Body of pancreas (tissue), 4 donors: ENCODE measurements at regions not wholly inside any gene's neighbourhood (a gene's known extent, or its start where the extent isn't known, plus 50 kb on each side); places are given as distances from the start of the nearest gene placed in this dataset.

Experiments
- ATAC-seq: fragments of 150-250 bp; one replicate; pipeline ENCODE4 v1.9.1; 2016
- DNase-seq, 4 donors: peaks; one replicate each; pipeline ENCODE4 v3.0.0-alpha.2; 2019
- H3K27ac ChIP-seq, 4 donors: fragments of 200-600 bp; sonication (generic); 1 replicate in 3 of 4; 2 replicates in 1 of 4; pipeline versions ENCODE4 v1.5.1 to v1.6.1; 2016 to 2019; ENCODE audit warnings: mild to moderate bottlenecking in 1 of 4, mixed read lengths in 1 of 4, moderate library complexity in 1 of 4
- H3K27me3 ChIP-seq, 2 donors: fragments of 200-600 bp; sonication (generic); one replicate each; pipeline ENCODE4 v1.6.0; 2016; ENCODE audit warnings: mild to moderate bottlenecking in 1 of 2
- H3K36me3 ChIP-seq, 2 donors: fragments of 200-600 bp; sonication (generic); replicated peaks in 1 of 2; 2 replicates each; pipeline ENCODE4 v1.5.1; 2016; ENCODE audit warnings: low read depth in 2 of 2; ENCODE audit not compliant: insufficient read depth in 1 of 2
- H3K4me1 ChIP-seq: fragments of 200-600 bp; sonication (generic); one replicate; pipeline ENCODE4 v1.6.0; 2016
- H3K4me3 ChIP-seq, 2 donors: fragments of 200-600 bp; sonication (generic); 1 replicate in 1 of 2; 2 replicates in 1 of 2; pipeline ENCODE4 v1.5.1; 2016 to 2019
- H3K9me3 ChIP-seq, 3 donors: fragments of 200-600 bp; sonication (generic); 1 replicate in 2 of 3; 2 replicates in 1 of 3; pipeline ENCODE4 v1.5.1; 2016
- POLR2A ChIP-seq, 3 donors: fragments of 450-650 bp; IDR thresholded peaks; one replicate each; pipeline ENCODE4 v1.6.1; 2016; ENCODE audit warnings: antibody characterized with exemption in 3 of 3, mild to moderate bottlenecking in 2 of 3
- WGBS, 2 donors: methylation state at CpG; one replicate each; pipeline ENCODE4 v1.1.5; 2017; 5-methylcytosine and 5-hydroxymethylcytosine counted together
- intact Hi-C: fragments of 100-400 bp; cut with DNase I; formaldehyde crosslinking; loops from one replicate; pipeline ENCODE4 v1.15.1; 2023
- TF ChIP-seq, protein P1 (sequence below), 7 experiments: fragments of 450-650 bp in 4 of 7; fragments of 200-600 bp in 3 of 7; sonication (generic) in 3 of 7; IDR thresholded peaks; one replicate each; pipeline ENCODE4 v1.5.1; 2016 to 2019; ENCODE audit warnings: antibody characterized with exemption in 7 of 7

DNA sequence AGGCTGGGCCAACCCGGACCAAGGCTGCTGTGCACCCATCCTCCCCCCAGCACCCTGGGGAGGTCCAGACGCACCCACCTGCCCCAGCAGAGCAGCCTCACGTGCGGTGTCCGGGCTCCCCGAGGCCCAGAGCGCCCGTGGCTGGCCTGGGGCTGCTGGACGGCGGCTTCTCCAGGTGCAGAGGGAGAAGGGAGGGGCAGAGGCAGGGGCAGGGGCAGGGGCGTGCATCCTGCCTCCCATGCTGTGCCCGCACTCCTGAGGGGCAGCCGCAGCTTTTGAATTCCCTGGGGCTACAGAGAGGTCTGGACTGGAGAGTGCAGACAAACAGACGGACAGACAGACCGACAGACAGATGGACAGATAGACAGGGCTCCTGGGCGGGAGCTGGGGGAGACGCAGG is 83.6 kb upstream of the PRR5 start:
- 35 to 48% methylated on average over 3 to 17 of the region's 17 CpGs for WGBS, 2 donors
- no peaks in the 10 kb centered on the region for H3K36me3 ChIP-seq
- H3K9me3 ChIP-seq: no peaks in the 10 kb centered on the region
- no peak for TF ChIP-seq POLR2A (IDR thresholded peaks at IDR 0.05)
- TF ChIP-seq, protein P1, sequence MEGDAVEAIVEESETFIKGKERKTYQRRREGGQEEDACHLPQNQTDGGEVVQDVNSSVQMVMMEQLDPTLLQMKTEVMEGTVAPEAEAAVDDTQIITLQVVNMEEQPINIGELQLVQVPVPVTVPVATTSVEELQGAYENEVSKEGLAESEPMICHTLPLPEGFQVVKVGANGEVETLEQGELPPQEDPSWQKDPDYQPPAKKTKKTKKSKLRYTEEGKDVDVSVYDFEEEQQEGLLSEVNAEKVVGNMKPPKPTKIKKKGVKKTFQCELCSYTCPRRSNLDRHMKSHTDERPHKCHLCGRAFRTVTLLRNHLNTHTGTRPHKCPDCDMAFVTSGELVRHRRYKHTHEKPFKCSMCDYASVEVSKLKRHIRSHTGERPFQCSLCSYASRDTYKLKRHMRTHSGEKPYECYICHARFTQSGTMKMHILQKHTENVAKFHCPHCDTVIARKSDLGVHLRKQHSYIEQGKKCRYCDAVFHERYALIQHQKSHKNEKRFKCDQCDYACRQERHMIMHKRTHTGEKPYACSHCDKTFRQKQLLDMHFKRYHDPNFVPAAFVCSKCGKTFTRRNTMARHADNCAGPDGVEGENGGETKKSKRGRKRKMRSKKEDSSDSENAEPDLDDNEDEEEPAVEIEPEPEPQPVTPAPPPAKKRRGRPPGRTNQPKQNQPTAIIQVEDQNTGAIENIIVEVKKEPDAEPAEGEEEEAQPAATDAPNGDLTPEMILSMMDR (IDR thresholded peaks at IDR 0.05): no peak
- ATAC-seq: no peak
- H3K27ac ChIP-seq: no peak overlapping the region
- peaks cover 0 to 4% of the 10 kb centered on the region in 2 donors for H3K27me3 ChIP-seq
- intact Hi-C loops: no loop called here
- no peak overlapping the region for H3K4me3 ChIP-seq
- DNase-seq: no peak
- H3K4me1 ChIP-seq: no peaks in the 10 kb centered on the region

DNA sequence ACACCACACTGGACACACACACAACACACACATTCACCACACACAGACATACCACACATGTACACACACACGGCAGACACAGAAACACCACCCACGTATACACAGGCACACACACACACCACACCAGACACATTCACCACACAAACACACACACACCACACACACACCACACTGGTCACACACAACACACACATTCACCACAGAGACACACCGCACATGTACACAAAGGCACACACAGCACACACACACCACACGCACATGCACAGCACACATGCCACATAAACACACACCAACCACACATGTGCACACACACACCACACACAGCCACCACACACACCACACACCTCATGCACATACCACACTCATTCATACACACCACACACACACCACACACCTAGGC is 84.2 kb upstream of the PRR5 start:
- peaks cover 0 to 4% of the 10 kb centered on the region in 2 donors for H3K27me3 ChIP-seq
- H3K27ac ChIP-seq: no peak overlapping the region
- H3K4me1 ChIP-seq: no peaks in the 10 kb centered on the region
- H3K36me3 ChIP-seq: no peaks in the 10 kb centered on the region
- whole genome bisulfite sequencing, 2 donors: 74 to 82% methylated on average over 4 of the region's 4 CpGs
- peaks cover 0 to 2% (median 0%) of the 10 kb centered on the region in 3 donors for H3K9me3 ChIP-seq
- ATAC-seq (no peak), DNase-seq (no peak)
- no peak for TF ChIP-seq POLR2A (IDR thresholded peaks at IDR 0.05)
- TF ChIP-seq, protein P1 (IDR thresholded peaks at IDR 0.05): no peak
- intact Hi-C loops: no loop called here
- no peak overlapping the region for H3K4me3 ChIP-seq

DNA sequence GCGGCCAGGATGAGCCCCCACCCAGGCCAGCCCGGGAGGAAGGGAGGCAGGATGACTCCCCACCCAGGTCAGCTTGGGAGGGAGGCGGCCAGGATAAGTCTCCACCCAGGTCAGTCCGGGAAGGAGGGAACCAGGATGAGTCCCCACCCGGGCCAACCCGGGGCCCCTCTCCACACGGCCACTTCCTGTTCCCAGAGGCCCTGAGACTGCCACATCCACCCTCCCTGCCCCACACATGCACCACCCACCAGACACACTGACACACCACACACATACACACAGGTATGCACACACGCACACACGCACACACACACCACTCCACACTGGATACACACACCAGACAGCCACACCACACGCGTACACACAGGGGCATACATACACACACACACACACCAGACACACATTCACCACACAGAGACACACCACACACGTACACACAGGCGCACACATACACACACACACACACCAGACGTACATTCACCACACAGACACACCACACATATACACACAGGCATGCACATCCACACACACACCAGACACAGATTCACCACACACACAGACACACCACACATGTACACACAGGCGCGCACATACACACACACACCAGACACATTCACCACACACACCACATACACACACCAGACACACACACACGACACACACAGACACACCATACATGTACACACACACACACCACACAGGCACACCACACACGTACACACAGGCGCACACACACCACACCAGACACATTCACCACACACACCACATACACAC is 84.9 kb upstream of the PRR5 start:
- peaks cover 0 to 7% (median 0%) of the 10 kb centered on the region in 3 donors for H3K9me3 ChIP-seq
- H3K27ac ChIP-seq: no peak overlapping the region
- intact Hi-C loops: no loop called here
- TF ChIP-seq POLR2A (IDR thresholded peaks at IDR 0.05): no peak
- TF ChIP-seq, protein P1 (IDR thresholded peaks at IDR 0.05): no peak
- 55 to 65% methylated on average over 17 to 18 of the region's 19 CpGs for WGBS, 2 donors
- peaks cover 0 to 4% of the 10 kb centered on the region in 2 donors for H3K27me3 ChIP-seq
- ATAC-seq (no peak), DNase-seq (no peak)
- H3K4me3 ChIP-seq: no peak overlapping the region
- H3K4me1 ChIP-seq: no peaks in the 10 kb centered on the region
- H3K36me3 ChIP-seq: no peaks in the 10 kb centered on the region

DNA sequence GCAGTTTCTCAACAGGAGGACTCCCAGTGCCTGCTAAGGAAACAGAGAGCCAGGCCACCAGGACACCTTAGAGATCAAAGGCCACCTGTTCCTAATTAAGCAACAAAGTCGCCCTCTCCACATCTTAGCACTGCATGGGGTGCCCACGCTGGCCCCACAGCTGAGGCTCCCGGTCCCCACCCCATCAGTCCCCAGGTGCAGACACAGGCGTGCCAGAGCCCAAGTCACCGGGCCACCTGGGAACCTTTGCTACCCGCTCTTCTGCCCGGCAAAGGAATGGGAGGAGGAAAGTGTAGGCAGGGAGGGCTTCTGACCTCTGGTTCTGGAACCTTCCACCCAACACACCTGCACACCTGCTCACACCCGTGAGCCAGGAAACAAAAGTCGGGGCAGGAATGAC is 85.5 kb upstream of the PRR5 start:
- intact Hi-C loops: no loop called here
- DNase-seq (no peak), ATAC-seq (no peak)
- no peak overlapping the region for H3K4me3 ChIP-seq
- TF ChIP-seq, protein P1 (IDR thresholded peaks at IDR 0.05): no peak
- TF ChIP-seq POLR2A (IDR thresholded peaks at IDR 0.05): no peak
- 52 to 69% methylated on average over 2 to 9 of the region's 9 CpGs for WGBS, 2 donors
- H3K27me3 ChIP-seq: peaks cover 0 to 4% of the 10 kb centered on the region in 2 donors
- no peaks in the 10 kb centered on the region for H3K36me3 ChIP-seq
- H3K9me3 ChIP-seq: peaks cover 0 to 13% (median 0%) of the 10 kb centered on the region in 3 donors
- H3K4me1 ChIP-seq: no peaks in the 10 kb centered on the region
- no peak overlapping the region for H3K27ac ChIP-seq
